Activated naive CD8-positive, alpha-beta T cell treated with anti-CD3 and anti-CD28 coated beads, Interleukin-2, amount 50 U/mL, for 24 hours (primary cell): ENCODE measurements at regions not wholly inside any gene's neighbourhood (a gene's known extent, or its start where the extent isn't known, plus 50 kb on each side); places are given as distances from the start of the nearest gene placed in this dataset.

ENCODE experiments used
- ATAC-seq: fragments of 150-1000 bp; cut with Tn5 transposase; one replicate; pipeline ENCODE4 v1.10.0; 2021
- DNase-seq: peaks from one replicate; pipeline ENCODE4 v3.0.0; 2021
- H3K27ac Mint-ChIP-seq: one replicate; pipeline ENCODE4 v1.8.0; 2021; ENCODE audit warnings: mild to moderate bottlenecking, mixed read lengths
- H3K27me3 Mint-ChIP-seq: one replicate; pipeline ENCODE4 v1.8.0; 2021; ENCODE audit warnings: mixed read lengths
- H3K36me3 Mint-ChIP-seq: one replicate; pipeline ENCODE4 v1.8.0; 2021; ENCODE audit warnings: low read depth, mixed read lengths
- H3K4me1 Mint-ChIP-seq: one replicate; pipeline ENCODE4 v1.8.0; 2021; ENCODE audit warnings: mixed read lengths
- H3K4me3 Mint-ChIP-seq: one replicate; pipeline ENCODE4 v1.8.0; 2021; ENCODE audit warnings: mild to moderate bottlenecking, moderate library complexity, mixed read lengths
- H3K9me3 Mint-ChIP-seq: one replicate; pipeline ENCODE4 v1.8.0; 2021; ENCODE audit warnings: mixed read lengths

DNA sequence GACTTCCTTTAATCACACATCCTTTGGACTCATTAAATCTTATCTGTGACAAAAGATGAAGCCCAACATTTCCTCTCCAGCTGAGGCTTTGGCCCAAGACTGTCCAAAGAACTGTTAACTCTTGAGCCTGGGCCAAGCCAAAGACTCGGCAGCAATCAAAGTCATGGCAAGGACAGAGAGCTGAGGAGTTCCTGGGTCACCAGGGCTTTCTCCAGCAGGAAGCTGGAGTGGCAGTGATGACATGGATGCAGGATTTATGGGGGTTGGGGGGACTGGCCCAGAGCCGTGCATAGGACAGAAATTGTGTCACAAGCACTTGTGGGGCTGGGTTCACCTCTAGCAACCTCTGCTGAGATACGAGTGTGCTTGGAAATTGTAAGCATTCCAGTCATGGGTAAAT is 440.3 kb downstream of the PLK2 start:
- Mint-ChIP-seq H3K4me1 (no peaks in the 10 kb centered on the region), H3K4me3 (no peak overlapping the region), H3K27ac (no peak overlapping the region), H3K36me3 (no peaks in the 10 kb centered on the region), H3K9me3 (no peaks in the 10 kb centered on the region), H3K27me3 (no peaks in the 10 kb centered on the region)
- ATAC-seq (no peak), DNase-seq (no peak)

DNA sequence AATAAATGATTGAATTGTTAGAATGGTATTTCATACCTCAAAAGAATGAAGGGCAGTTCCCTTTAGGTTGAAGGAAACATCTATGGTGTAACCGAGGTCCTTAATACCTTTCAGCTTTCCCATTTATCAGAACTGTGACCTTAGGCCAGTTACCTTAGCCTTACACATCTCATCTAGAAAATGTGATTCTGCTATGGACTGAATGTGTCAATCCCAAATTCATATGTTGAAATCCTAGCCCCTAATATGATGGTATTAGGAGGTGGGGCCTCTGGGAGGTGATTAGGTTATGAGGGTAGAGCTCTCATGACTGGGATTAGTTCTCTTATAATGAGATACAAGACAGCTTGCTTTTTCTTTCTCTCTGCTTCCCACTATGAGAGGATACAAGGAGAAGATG is 441.9 kb downstream of the PLK2 start:
- ATAC-seq: no peak
- Mint-ChIP-seq H3K27ac (no peak overlapping the region), H3K27me3 (no peaks in the 10 kb centered on the region)

DNA sequence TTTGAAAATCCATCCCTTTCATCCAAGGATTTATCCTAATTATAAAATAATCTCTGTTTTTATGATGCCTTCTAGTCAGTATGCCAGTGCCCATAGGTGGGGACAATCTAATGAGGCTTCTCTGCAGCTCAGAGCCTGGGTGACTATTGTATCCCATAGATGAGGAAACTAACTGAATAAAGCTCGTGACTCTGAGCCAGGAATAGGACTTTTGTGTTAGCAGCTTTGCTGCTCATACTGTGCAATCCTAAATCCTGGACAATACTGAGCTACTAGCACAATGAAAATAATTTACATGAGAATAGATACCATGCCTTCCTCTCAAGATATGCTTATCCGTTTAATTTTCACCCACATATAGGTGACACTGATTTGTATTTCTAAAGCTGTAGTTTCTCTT is 443.0 kb downstream of the PLK2 start:
- no peak for DNase-seq
- H3K27me3 Mint-ChIP-seq: no peaks in the 10 kb centered on the region
- no peaks in the 10 kb centered on the region for H3K4me1 Mint-ChIP-seq
- ATAC-seq: no peak
- H3K27ac Mint-ChIP-seq: no peak overlapping the region
- H3K36me3 Mint-ChIP-seq: no peaks in the 10 kb centered on the region
- peaks cover 5% of the 10 kb centered on the region for H3K9me3 Mint-ChIP-seq
- no peak overlapping the region for H3K4me3 Mint-ChIP-seq

More for the DNA sequence above, 441.9 kb downstream of the PLK2 start:
- Mint-ChIP-seq H3K4me3 (no peak overlapping the region), H3K36me3 (no peaks in the 10 kb centered on the region), H3K4me1 (no peaks in the 10 kb centered on the region), H3K9me3 (peaks cover 5% of the 10 kb centered on the region)
- no peak for DNase-seq

DNA sequence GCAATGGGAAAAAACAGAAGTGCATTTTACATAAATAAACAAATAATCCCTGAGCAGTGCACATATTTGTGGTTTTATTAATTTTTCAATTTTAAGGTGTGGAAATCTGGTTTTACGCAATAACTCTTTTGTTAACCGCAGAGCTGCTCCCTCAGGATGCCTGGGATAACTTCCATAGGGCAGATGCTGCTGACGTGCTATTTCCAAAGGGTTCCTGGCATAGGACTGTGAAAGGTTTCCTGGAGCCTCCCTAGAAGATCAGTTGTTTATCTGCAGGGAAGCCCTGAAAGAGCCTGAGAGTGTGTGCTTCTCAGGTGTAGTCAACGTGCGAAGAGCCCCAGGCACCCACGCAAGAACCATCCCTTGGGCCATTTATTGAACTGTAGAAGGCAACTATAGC is 443.5 kb downstream of the PLK2 start:
- no peak overlapping the region for H3K4me3 Mint-ChIP-seq
- peaks cover 5% of the 10 kb centered on the region for H3K9me3 Mint-ChIP-seq
- no peaks in the 10 kb centered on the region for H3K27me3 Mint-ChIP-seq
- H3K4me1 Mint-ChIP-seq: no peaks in the 10 kb centered on the region
- no peak for ATAC-seq
- H3K36me3 Mint-ChIP-seq: no peaks in the 10 kb centered on the region
- no peak overlapping the region for H3K27ac Mint-ChIP-seq
- DNase-seq: no peak

DNA sequence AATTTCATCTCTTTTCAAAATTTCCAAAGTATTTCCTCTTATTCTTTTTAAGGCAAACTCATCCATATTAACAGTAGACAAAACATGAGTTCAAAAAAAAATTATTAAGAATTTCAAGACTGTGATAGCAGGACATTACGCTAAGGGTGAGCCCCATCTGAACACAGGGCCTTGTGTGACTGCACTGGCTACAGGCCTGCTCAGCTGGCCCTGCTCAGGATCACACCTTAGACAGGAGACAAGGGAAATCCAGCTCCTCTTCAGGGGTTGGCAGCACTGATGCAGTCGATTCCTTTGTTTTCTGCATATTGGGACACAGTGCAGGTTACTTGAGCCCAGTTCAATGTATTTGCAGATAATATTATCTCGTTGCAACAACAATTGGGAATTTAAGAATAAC is 444.7 kb downstream of the PLK2 start:
- H3K4me1 Mint-ChIP-seq: no peaks in the 10 kb centered on the region
- no peak for DNase-seq
- no peak overlapping the region for H3K27ac Mint-ChIP-seq
- H3K36me3 Mint-ChIP-seq: no peaks in the 10 kb centered on the region
- peaks cover 5% of the 10 kb centered on the region for H3K9me3 Mint-ChIP-seq
- ATAC-seq: no peak
- H3K27me3 Mint-ChIP-seq: no peaks in the 10 kb centered on the region
- no peak overlapping the region for H3K4me3 Mint-ChIP-seq

DNA sequence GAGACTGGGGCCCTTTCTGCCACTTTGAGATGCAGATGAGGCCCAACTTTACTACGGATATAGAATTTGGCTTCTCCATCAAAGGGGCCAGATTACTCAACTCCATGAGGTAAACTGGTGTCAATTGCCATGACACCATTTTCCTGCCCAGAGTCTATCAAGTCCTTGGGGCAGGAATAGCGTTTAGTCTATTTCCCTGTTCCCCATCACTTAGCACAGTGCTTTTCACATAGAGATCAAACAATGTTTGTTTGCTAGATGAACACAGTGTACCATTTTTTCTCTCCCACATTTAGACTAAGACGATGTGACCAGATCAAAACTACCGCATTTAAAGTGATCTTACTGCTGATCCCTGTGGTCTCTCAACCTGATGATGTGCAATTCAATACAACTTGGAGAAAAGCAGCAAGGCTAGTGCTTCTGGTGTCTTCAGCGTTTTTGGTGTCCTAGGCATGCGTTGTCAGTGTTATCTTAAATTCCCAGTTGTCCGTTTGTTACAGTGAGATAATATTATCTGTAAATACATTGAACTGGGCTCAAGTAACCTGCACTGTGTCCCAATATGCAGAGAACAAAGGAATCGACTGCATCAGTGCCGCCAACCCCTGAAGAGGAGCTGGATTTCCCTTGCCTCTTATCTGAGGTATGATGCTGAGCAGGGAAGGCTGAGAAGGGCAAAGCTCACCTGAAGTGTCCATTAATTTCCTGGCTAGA is 446.2 kb downstream of the PLK2 start:
- Mint-ChIP-seq H3K4me3 (no peak overlapping the region), H3K27me3 (no peaks in the 10 kb centered on the region), H3K27ac (no peak overlapping the region), H3K9me3 (peaks cover 5% of the 10 kb centered on the region), H3K4me1 (no peaks in the 10 kb centered on the region), H3K36me3 (no peaks in the 10 kb centered on the region)
- no peak for ATAC-seq
- DNase-seq: no peak

GRCh38 chr5:58012801-58013315 is 447.0 kb downstream of the PLK2 start:
- no peak for ATAC-seq
- Mint-ChIP-seq H3K4me1 (no peaks in the 10 kb centered on the region), H3K4me3 (no peak overlapping the region), H3K9me3 (peaks cover 5% of the 10 kb centered on the region), H3K36me3 (no peaks in the 10 kb centered on the region), H3K27ac (no peak overlapping the region), H3K27me3 (no peaks in the 10 kb centered on the region)
- no peak for DNase-seq

DNA sequence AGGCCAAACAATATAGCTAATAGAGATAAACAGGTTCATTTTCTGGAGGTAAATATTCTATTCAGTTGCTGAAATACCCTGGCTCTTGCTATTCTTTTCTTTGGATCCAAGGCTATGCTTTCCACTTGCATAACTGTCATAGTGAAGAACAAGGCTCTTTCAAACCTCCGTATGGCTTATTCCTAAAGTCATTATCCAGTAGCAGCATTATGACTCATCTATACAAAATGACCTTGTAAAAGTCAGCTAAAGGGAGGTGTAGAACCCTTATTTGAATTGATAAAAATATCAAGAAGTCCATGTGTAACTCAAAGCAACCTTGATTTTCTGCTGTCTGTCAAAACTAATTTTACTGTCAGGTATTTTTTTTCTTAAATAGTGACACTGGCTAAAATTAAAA is 447.8 kb downstream of the PLK2 start:
- Mint-ChIP-seq H3K9me3 (peaks cover 5% of the 10 kb centered on the region), H3K4me3 (no peak overlapping the region), H3K27ac (no peak overlapping the region), H3K36me3 (no peaks in the 10 kb centered on the region), H3K27me3 (no peaks in the 10 kb centered on the region), H3K4me1 (no peaks in the 10 kb centered on the region)
- ATAC-seq (no peak), DNase-seq (no peak)

DNA sequence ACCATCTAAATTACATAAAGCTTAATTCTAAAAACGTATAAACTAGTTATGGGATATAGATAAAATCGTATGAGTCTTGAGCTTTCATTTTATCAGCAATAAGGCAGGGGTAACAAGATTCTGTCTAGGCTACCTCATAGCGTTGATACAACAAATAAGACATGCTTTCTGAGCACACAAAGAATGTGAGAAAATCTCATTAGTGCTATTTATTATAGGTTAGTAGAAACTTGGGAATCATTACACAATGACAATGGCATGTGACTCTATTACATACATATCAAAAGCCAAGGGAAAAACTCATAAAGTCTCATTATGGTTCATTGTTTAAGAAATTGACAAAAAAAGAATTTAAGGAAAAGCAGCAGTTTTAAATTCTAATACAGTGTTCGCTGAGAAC is 448.6 kb downstream of the PLK2 start:
- DNase-seq (no peak), ATAC-seq (no peak)
- Mint-ChIP-seq H3K9me3 (peaks cover 5% of the 10 kb centered on the region), H3K27me3 (no peaks in the 10 kb centered on the region), H3K4me1 (no peaks in the 10 kb centered on the region), H3K27ac (no peak overlapping the region), H3K36me3 (no peaks in the 10 kb centered on the region), H3K4me3 (no peak overlapping the region)

- no peak for ATAC-seq
- no peak overlapping the region for H3K27ac Mint-ChIP-seq
- H3K9me3 Mint-ChIP-seq: peaks cover 5% of the 10 kb centered on the region
- no peaks in the 10 kb centered on the region for H3K4me1 Mint-ChIP-seq
- no peaks in the 10 kb centered on the region for H3K27me3 Mint-ChIP-seq
- no peak for DNase-seq
- H3K4me3 Mint-ChIP-seq: no peak overlapping the region
- H3K36me3 Mint-ChIP-seq: no peaks in the 10 kb centered on the region
Observed at GRCh38 chr5:58009754-58010153, 450.1 kb downstream of the PLK2 start.

DNA sequence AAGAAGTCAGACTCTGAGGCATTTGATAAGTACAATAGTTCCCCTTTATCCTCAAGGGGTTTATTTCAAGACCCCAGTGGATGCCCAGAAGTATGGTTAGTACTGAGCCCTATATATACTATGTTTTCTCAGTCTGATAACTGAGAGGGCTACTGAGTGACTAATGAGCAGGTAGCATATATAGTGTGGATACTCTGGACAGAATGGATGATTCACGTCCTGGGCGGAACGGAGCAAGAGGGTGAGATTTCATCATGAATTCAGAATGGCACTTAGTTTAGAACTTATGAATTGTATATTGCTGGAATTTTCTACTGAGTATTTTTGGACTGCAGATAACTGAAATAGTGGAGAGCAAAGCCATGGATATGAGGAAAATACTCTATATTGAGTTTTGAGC is 457.6 kb downstream of the PLK2 start:
- Mint-ChIP-seq H3K27ac (no peak overlapping the region), H3K9me3 (peaks cover 7% of the 10 kb centered on the region), H3K4me1 (no peaks in the 10 kb centered on the region), H3K27me3 (no peaks in the 10 kb centered on the region), H3K4me3 (no peak overlapping the region), H3K36me3 (no peaks in the 10 kb centered on the region)
- ATAC-seq (no peak), DNase-seq (no peak)

- H3K4me1 Mint-ChIP-seq: no peaks in the 10 kb centered on the region
- no peaks in the 10 kb centered on the region for H3K27me3 Mint-ChIP-seq
- DNase-seq (no peak), ATAC-seq (no peak)
- no peaks in the 10 kb centered on the region for H3K36me3 Mint-ChIP-seq
- H3K9me3 Mint-ChIP-seq: peaks cover 8% of the 10 kb centered on the region
- H3K27ac Mint-ChIP-seq: no peak overlapping the region
- H3K4me3 Mint-ChIP-seq: no peak overlapping the region
Observed at GRCh38 chr5:57993866-57994265, 466.0 kb downstream of the PLK2 start.

- Mint-ChIP-seq H3K27ac (no peak overlapping the region), H3K27me3 (no peaks in the 10 kb centered on the region), H3K4me1 (no peaks in the 10 kb centered on the region), H3K9me3 (no peaks in the 10 kb centered on the region), H3K36me3 (no peaks in the 10 kb centered on the region), H3K4me3 (no peak overlapping the region)
- ATAC-seq: no peak
- DNase-seq: no peak
Observed at GRCh38 chr5:57989378-57989777, 470.5 kb downstream of the PLK2 start.

DNA sequence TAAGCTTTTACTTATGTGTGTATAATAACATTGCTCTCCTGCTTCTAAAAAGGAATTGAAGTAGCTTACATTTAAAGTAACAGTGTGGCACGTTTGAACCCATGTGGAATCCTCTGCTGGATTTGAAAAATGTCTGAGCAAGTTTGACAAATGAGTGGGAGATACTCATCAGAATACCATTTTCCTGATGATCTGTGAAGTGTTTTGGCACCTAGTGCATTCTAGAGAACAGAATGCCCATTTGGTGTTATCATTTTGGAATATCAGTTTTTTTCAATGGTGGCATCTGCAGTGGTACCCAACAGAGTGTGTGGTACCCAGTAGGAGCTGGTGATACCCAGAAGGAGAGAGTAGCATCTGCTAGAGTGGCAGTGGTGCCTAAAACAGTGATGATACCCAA is 471.1 kb downstream of the PLK2 start:
- H3K9me3 Mint-ChIP-seq: no peaks in the 10 kb centered on the region
- no peaks in the 10 kb centered on the region for H3K36me3 Mint-ChIP-seq
- DNase-seq (no peak), ATAC-seq (no peak)
- no peak overlapping the region for H3K27ac Mint-ChIP-seq
- H3K27me3 Mint-ChIP-seq: no peaks in the 10 kb centered on the region
- H3K4me3 Mint-ChIP-seq: no peak overlapping the region
- no peaks in the 10 kb centered on the region for H3K4me1 Mint-ChIP-seq

- DNase-seq: no peak
- H3K27me3 Mint-ChIP-seq: no peaks in the 10 kb centered on the region
- H3K27ac Mint-ChIP-seq: no peak overlapping the region
- no peaks in the 10 kb centered on the region for H3K36me3 Mint-ChIP-seq
- ATAC-seq: no peak
- H3K4me3 Mint-ChIP-seq: no peak overlapping the region
- H3K9me3 Mint-ChIP-seq: no peaks in the 10 kb centered on the region
- no peaks in the 10 kb centered on the region for H3K4me1 Mint-ChIP-seq
Observed at GRCh38 chr5:57987552-57987951, 472.3 kb downstream of the PLK2 start.
